Progenitor cell of endocrine pancreas (in vitro differentiated cells): ENCODE measurements at regions not wholly inside any gene's neighbourhood (a gene's known extent, or its start where the extent isn't known, plus 50 kb on each side); places are given as distances from the start of the nearest gene placed in this dataset.

ENCODE experiments used
- DNase-seq: peaks from one replicate; pipeline ENCODE4 v3.0.0; 2021; ENCODE audit warnings: low spot score; ENCODE audit not compliant: unreplicated experiment
- H3K27ac Mint-ChIP-seq: 2 replicates; pipeline ENCODE4 v1.8.0; 2021; ENCODE audit warnings: mild to moderate bottlenecking, moderate library complexity, mixed read lengths
- H3K27me3 Mint-ChIP-seq: 2 replicates; pipeline ENCODE4 v1.8.0; 2021; ENCODE audit warnings: mixed read lengths
- H3K36me3 Mint-ChIP-seq: 2 replicates; pipeline ENCODE4 v1.8.0; 2022; ENCODE audit warnings: mixed read lengths; ENCODE audit not compliant: insufficient read depth
- H3K4me1 Mint-ChIP-seq: 2 replicates; pipeline ENCODE4 v1.8.0; 2021; ENCODE audit warnings: low read depth, mixed read lengths
- H3K4me3 Mint-ChIP-seq: 2 replicates; pipeline ENCODE4 v1.8.0; 2021; ENCODE audit warnings: low read depth, mild to moderate bottlenecking, moderate library complexity, mixed read lengths
- H3K9me3 Mint-ChIP-seq: 2 replicates; pipeline ENCODE4 v1.8.0; 2021; ENCODE audit warnings: low read depth, mixed read lengths
- CTCF ChIP-seq: fragments of 200-600 bp; sonication (generic); IDR thresholded peaks from one replicate; pipeline ENCODE4 v1.5.0; 2021; ENCODE audit warnings: antibody characterized with exemption, mild to moderate bottlenecking; ENCODE audit not compliant: unreplicated experiment

- no peak for TF ChIP-seq CTCF
- peaks cover 81% of the 10 kb centered on the region for H3K27me3 Mint-ChIP-seq
- DNase-seq: no peak
- H3K9me3 Mint-ChIP-seq: no peaks in the 10 kb centered on the region
- H3K27ac Mint-ChIP-seq: no peak overlapping the region
- no peaks in the 10 kb centered on the region for H3K4me1 Mint-ChIP-seq
- no peak overlapping the region for H3K4me3 Mint-ChIP-seq
- H3K36me3 Mint-ChIP-seq: no peaks in the 10 kb centered on the region
These were observed 59.2 kb downstream of the EMX2 start for GRCh38 chr10:117601716-117602115.

DNA sequence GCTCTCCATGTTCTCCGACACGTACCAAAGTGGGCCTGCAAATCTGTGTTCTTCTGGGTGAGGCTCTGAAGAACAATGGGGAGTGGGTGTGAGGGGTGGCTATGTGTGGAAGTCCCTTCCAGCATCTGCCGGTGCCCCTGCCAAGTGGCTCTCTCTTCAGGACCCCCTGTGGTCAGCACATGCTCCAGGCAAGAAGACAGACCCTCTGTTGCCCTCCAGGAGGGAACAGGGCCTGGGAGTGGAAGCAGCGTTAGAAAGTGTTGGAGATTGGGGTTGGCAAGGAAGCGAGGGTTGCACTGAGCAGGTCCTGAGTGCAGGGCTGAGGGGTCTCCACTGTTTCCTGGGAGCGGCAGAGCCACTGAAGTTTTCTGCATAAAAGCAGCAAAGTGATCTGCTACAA lies 60.5 kb downstream of the EMX2 start:
- no peak for DNase-seq
- peak overlapping the region; percentile 47 for H3K27ac Mint-ChIP-seq
- no peak overlapping the region for H3K4me3 Mint-ChIP-seq
- H3K27me3 Mint-ChIP-seq: peaks cover 82% of the 10 kb centered on the region
- no peaks in the 10 kb centered on the region for H3K36me3 Mint-ChIP-seq
- H3K4me1 Mint-ChIP-seq: peaks cover 4% of the 10 kb centered on the region
- no peaks in the 10 kb centered on the region for H3K9me3 Mint-ChIP-seq
- TF ChIP-seq CTCF: no peak

GRCh38 chr10:117603726-117604125 lies 61.2 kb downstream of the EMX2 start:
- TF ChIP-seq CTCF: no peak
- peaks cover 79% of the 10 kb centered on the region for H3K27me3 Mint-ChIP-seq
- no peaks in the 10 kb centered on the region for H3K36me3 Mint-ChIP-seq
- no peak overlapping the region for H3K27ac Mint-ChIP-seq
- H3K4me3 Mint-ChIP-seq: no peak overlapping the region
- no peaks in the 10 kb centered on the region for H3K9me3 Mint-ChIP-seq
- DNase-seq: no peak
- peaks cover 6% of the 10 kb centered on the region for H3K4me1 Mint-ChIP-seq

DNA sequence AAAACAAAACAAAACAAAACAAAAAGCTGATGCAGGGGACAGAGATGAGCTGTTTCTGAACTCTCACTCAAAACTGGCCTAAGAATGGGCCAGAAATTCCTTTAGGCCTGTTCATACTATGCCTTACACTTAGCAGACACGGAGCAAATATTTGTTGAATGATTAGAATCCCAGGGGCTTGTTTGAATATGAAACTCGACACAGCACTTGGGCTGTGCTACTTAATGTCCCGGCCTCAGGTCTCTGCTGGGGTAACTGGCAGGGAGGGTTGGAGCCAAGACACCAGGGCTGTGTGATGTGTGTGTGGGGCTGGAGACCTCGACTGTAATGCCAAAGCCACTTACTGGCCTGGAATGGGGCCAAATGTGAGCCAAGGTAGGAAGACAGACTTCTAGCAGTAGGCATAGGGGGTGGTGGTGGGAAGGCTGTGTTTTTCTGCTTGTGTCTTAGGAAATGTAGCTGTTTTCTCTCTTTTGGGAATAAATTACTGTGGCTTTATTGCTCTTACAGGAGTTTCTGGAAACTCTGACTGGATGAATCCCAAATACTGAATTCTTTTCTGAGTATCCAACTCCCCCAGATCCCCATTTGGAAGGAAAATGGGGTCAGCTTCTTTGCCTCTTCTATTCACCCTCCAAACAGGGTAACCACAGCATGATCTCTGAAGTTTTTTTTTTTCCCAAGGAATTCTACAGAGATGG lies 66.7 kb downstream of the EMX2 start:
- H3K9me3 Mint-ChIP-seq: no peaks in the 10 kb centered on the region

GRCh38 chr10:117609796-117610170 lies 67.2 kb downstream of the EMX2 start:
- Mint-ChIP-seq H3K4me1 (peaks cover 24% of the 10 kb centered on the region), H3K9me3 (no peaks in the 10 kb centered on the region), H3K36me3 (no peaks in the 10 kb centered on the region), H3K4me3 (no peak overlapping the region), H3K27me3 (peaks cover 71% of the 10 kb centered on the region), H3K27ac (no peak overlapping the region)
- TF ChIP-seq CTCF: no peak
- no peak for DNase-seq

More for the DNA sequence above, 66.7 kb downstream of the EMX2 start:
- peak overlapping the region; percentile 48 for H3K4me3 Mint-ChIP-seq
- H3K27me3 Mint-ChIP-seq: peaks cover 74% of the 10 kb centered on the region
- DNase-seq: peak; percentile 27
- no peaks in the 10 kb centered on the region for H3K36me3 Mint-ChIP-seq
- peak overlapping the region; percentile 92 for H3K27ac Mint-ChIP-seq
- TF ChIP-seq CTCF: no peak
- peaks cover 24% of the 10 kb centered on the region for H3K4me1 Mint-ChIP-seq
